NCI-H146 treated with DMSO at 0.1 percent for 48 hours (cell line): ENCODE measurements at regions not wholly inside any gene's neighbourhood (a gene's known extent, or its start where the extent isn't known, plus 50 kb on each side); places are given as distances from the start of the nearest gene placed in this dataset.

Experiments used
- DNase-seq: peaks from one replicate; lab custom pipeline; 2025; ENCODE audit not compliant: unreplicated experiment; lab: John Stamatoyannopoulos, UW

DNA sequence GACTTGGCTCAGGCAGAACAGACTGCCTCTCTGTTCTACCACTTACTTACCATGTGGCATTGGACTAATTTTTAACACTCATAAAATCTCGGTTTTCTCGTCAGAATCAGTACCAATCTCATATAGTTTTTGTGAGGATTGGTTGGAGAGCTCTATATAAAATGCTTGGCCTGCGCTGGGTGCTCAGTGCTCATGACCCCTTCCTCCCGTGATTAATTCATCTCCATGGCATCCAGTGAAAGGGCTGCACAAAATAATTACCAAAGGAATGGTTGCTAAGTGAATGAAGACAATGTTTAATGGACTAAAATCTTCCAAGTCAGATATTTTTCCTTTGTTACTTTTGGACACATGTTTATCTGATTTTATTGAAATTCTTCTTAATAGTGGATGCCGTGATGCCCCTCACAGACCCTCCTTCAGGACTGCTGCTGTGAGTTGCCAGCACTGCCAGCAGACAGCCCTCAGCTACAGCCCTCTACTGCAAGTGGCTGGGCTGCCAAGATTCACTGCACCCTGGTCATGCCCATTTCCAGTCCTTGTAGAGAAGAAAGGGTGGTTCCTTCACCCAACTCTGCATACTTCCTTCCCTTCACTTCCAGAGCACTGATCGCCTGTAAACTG is 436.5 kb downstream of the LMO4 start:
- no peak for DNase-seq

DNA sequence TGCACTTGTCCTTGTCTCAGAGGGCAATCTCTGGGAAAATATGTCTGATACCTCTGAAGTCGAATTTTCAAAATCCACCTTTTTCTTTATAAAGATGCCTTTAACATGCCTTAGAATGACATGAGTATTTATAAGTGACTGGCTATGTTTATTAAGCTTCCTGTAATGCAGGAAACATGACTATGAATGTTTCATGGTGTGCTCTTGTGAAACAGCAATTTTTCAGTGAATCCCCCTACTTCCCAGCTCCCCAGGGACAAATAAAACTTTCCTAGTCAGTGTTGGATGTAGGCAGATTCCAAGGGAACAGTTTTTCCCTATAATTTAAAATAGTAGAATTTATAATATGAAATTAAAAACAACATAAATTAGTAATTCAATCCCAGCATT is 437.0 kb downstream of the LMO4 start:
- no peak for DNase-seq

DNA sequence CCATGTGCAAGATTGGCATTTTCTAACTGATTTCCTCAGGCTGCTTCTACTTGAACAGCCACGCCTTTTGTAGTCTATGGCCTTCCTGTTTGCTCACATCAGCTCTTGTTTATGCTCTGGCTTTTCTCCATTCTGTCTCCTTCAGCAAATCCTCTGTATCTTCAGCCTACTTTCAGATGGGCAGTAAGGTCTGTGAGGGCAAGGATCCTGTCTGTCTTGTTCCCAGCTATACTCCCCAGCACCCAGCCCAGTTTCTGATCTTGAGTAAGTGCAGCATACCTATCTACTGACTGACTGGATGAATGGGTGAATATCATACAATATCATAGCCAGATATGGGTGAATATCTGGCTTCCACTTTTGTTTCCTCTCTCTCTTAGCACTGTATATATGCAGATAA is 438.1 kb downstream of the LMO4 start:
- DNase-seq = no peak

DNA sequence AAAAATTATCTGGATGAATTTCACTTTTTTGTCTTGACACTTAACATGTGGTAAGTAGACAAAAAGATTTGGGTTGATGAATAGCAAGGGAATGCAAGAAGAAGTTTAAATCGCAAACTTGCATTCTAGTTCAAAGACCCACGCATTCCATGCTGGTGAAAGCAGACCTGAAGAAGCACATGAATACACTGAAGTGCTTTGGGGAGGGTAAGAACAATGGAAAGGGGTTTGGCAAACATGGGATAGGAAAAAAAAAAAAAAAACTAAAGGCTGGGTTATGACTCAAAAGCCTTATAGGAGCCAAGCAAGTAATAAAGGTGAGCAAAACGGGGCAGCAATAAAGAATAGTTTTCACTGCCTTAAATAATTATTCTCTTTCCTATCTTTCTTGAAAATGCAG is 450.2 kb downstream of the LMO4 start:
- DNase-seq = no peak

DNA sequence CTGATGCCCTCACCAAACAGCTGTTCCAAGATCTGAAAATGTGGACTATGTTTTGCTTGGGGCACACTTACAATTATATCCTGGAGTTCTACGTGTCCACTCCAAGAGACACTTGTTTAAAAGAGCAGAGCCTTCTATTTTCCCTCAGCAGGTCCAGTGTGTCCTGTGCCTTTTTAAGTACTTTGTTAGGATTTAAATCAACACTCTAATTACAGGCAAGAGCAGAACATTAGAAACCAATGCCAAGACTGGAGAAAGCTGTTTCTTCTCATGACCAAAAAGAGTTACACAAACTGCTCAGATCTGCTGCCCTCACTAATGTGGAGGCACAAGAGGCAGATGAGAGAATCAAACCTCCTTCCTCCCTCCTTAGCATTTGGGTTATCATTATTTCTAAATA is 452.9 kb downstream of the LMO4 start:
- DNase-seq = no peak

DNA sequence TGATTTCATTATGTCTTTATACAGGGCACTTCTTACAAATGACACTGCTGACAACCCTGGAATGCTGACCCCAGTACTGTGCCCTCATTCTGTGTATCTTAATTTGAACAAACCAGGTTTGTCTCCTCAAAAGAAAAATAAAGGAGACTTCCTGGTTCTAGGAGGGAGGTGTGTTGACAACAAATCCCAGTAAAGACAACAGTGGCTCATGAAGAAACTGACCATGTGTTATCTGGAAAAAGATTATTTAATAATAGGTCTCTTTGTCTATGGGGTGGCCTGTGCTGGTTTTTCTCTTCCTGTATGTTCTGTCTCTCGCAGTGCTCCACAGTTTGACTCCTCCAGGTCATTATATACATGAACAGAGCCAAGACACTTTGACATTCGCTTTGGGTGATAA is 454.6 kb downstream of the LMO4 start:
- DNase-seq = no peak

DNA sequence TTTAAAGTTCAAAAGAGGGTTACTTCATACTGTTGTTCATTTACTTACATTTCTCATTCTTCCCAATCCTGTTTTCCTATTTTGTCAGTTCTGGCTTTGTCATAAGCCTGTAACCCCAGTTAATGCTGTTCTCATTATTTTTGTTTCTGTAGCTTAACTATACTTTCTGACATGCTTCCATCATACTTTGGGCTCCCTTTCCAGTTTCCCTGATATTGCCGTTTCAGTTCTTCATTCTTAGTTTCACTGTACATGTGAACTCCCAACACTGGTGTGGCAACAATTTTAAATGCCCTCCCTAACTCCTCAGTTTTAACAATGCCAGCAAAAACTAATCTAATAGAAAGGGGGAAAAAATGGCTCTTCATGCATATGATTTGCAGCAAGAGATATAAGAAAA is 456.7 kb downstream of the LMO4 start:
- no peak for DNase-seq

DNA sequence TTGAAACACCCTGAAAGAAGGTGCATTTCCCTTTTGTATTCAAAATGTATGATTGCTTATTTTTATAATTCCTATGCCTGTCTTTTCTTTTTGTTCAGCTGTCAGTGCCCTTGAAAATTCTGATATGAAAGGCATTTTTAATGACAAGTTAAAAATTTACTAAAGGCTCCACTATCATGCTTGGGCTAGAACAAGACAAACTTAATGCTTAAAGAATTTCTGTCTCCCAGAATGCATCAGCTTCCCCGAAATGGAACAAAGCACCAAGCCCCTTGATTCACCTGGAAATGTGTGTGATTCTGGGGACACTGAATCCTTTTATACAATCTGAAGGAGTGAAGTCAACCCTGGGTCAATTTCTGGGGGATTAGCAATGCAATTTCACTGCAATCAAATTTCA is 457.5 kb downstream of the LMO4 start:
- DNase-seq = no peak

DNA sequence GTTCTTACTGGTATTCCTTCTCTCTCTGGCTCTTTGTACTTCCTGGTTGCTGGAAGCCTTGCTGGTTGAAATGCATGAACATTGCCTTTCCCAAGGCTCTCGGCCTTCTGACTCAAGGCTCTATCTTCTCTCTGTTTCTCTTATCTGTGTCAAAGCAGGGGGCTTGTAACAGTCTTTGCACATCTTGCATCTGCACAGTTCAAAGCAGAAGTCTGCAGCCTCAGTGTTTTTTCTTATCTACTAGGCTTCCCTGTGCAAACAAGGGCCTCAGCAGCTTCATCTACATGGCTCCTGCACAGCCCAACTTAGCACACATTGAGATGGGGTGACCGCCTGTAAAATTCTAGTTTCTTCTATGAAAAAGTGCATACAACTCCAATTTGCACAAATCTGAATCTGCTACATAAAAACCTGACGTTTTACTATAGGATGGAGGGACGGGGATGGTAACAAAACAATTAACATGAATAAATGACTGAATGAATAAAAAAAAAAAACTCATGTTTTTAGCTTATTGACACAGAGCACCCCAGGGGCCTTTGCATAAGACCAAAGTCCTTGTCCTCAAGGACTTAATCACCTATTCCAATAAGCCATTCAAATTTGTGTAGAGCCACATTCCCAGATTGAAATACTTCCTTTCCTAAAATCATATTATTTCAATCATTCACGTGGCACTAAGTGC is 458.3 kb downstream of the LMO4 start:
- DNase-seq = no peak

DNA sequence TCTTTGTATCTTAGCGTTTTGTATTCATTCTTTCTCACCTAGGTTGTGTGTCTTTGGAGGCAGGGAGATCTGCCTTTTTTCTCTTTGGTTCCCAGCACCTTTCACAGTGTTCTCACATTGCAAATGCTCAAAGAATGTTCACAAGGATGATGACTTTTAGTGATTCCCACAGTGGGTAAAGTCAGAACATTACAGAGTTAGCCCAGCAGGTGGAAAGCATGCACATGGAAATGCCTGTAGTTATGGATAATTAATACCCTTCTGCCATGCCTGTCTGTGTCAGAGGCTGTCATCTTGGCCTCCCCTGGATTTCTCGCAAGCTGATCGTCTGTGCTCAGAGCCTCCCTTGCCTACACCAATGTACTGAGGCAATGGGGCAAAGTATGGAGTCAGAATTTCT is 458.9 kb downstream of the LMO4 start:
- no peak for DNase-seq

DNA sequence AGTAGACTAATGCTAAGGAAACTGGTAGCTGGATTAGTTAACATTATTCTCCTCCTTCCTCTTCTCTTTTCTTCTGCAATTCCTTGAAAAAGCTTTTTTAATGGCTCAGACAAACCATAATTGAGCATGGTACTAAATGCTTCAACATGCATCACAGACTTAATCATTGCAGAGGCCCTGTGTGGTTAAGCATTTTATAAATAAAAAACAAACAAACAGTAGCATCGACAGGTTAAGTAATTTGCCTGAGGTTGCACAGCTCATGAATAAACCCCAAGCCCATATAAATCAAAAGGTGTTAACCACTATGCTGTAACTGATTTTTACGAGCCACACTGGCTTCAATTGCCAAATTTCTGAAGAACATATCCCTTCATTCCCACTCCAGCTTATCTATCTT is 462.1 kb downstream of the LMO4 start:
- no peak for DNase-seq

DNA sequence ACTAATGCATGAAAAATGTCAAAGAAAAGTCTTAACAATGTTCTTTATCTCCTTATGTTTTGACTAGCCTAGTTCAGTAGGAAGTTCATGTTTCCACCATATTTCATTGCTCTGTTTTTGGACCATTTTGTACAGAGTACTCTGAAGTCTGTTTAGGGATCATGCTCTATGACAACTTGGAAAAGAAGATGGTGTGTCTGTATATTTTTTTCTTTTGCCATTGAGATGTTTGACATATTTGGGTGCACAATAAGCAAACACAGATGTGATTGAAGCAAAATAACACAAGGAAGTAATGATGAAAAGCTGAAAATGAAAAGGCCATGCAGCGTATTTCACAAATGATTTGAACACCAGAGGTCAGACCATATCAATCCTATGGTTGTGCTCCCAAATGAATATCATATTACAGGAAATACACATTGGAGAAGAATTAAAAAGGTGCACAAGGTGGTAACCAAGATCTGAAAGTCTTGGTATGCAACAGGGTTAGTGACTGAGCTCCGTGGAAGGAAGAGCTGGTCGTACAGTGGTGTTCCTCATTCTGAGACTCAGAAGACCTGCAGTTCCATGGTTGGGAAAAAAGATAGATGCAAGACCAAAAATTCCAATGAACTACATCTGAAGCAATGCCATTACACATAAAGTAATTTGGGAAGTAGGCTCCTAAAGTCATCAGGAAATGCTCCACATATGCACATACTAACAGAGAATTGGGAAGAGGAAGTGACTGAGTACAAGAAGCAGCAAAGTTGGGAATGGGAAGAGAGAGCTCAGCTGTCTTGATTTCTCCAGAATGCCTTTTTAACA is 463.5 kb downstream of the LMO4 start:
- DNase-seq = no peak

DNA sequence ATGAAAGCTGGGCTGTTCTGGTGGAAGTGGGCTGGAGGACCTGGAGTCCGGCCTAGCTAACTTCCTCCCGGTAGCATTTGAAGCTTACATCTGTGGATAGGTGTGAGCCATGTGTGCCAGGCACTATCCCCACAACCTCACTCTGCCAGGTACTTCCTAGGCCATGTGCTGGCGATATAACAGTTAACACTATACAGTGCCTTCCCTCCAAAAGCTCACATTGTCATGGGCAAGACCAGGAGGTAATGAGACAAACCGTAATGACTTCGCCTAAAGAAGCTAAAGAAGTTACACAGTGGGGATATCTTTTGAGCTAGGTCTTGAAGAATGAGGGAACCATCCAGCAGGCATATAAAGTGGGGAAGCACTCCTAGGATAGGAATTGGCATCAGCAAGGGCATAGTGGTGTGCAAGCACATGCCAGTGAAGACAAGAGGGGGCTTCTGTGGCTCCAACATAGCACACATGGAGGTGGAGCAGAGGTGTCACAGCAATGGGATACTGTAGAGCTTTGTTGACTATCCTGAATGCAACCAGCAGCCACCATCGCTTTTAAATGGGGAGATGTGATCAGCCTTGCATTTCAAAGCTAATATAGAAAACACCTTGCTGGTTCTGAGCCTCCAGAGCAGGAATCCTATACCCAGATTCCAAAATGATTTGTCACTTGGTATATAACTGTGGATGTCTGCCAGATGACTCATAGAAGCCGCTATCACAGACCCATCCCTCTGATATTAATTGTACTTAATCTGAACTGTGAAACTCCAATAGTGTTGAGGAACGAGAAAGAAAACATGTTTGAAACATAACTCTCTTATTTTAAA is 466.3 kb downstream of the LMO4 start:
- no peak for DNase-seq

DNA sequence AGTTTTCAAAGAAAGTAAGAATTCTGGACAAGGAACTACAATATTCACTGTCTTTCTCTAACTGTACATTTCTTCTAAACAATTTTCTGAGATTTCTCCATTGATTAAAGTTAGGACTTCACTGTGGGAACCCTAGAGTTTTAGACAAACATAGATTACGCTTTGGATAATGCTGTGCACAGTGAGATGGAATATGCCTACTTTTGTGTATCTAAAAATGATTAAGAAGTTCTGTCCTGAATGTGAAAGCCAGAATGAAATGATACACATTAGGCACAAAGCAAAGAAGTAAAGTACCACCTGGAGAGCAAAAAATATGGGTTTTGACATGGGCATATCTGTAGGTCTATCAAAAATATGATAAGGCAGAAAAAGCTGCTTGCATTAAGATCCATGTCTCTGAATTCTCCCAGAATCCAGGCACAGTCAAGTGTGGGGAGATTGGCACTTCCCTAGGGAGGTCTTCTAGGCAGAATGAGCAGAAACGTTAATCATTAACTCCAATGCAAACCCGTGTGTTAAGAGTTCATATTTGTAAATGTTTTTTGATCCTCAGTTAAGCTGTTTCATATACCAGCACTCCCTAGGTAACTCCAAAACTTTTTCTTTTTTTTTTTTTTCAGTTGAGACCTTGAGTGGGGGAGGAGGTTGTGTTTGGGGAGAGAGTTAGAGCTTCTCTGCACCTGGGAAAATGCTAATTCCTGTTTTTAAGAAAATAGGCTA is 467.1 kb downstream of the LMO4 start:
- no peak for DNase-seq

DNA sequence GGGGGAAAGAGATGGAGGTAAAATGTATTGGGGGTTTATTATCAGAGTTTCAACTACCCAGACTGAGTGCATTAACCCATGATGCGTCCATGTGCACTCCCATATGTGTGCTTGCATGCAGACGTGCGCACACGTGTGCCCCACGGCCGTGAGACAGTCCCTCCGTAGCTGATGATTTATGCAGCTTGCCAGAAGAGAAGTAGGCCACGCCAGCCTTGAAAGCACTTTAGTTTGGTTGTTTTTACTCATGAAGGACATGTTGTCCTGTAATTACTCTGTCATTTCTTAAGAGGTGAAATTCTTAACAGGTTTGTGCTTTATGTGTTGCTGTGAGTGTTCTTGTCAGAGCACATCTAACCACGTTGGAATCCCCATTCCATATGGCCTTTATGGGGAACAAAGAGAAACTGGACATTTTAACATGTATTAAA is 467.8 kb downstream of the LMO4 start:
- no peak for DNase-seq

DNA sequence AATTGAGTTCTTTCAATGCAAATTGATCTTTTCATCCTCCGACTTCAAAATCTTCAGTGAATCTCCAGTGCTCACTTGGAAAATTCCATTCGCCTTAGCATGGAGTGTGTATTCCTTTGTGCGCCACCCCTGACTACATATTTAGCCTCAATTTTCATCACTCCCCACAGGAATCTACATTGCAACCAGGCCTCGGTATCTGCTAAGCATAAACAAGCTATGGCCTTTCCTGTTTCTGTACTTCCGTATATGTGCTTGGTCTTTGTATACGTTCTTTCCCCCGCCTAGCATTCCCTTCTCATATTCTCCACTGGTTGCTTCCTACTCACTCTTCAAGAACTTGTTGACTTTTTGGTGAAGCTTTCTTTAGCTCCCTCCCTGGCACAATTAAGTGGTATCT is 470.8 kb downstream of the LMO4 start:
- DNase-seq = no peak

DNA sequence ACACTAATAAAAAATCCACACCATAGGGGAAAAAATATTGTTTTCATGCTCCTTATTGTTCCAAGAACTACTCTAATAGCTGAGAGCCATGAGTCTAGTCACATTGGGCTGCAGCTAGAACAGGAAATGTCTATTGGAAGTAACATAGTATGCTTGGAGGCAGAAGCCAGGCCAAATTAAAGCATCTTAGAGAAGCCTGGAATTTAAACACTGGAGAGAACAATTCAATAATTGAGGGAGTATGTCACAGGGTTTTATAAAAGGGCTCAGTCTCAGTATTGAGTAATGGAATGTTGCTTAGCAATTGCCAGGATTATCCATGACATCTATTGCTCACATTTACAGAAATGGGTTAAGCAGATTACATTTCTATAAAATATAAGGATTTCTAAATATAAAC is 471.3 kb downstream of the LMO4 start:
- no peak for DNase-seq

DNA sequence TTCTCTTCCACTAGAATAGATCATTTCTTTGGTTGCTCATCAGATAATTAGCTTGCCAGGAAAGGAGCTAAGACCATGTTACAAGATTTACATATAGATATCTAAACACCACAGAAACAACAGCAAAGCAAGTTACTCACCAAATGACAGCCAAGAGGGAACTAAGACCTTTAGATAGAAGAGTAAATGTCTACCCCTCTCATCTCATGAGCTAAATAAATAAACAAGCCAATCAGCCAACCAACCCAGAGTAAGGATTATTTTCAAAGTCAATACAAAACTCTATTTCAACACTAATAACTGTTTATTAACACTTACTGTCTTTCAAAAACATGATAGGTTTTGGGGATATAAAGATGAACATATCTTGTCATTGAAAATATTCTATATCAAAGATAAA is 474.7 kb downstream of the LMO4 start:
- no peak for DNase-seq

DNA sequence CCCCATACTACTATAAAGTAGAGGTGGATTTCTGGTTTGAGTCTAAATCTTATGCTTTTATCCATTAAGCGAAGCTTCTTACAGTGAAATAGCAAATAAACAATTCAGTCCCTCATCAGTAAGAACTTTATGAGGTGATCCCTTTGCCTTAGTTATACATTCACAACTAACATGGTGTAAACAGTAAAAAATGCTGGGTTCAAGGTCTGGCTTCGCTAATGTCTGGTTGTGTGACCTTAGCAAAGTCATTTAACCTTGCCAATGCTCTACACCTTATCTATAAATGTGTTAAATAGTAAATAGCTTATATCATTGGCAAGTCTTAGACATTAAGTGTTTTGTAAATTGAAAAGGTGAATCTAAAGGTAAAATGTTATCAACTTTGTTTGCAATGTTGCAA is 475.4 kb downstream of the LMO4 start:
- DNase-seq = no peak

DNA sequence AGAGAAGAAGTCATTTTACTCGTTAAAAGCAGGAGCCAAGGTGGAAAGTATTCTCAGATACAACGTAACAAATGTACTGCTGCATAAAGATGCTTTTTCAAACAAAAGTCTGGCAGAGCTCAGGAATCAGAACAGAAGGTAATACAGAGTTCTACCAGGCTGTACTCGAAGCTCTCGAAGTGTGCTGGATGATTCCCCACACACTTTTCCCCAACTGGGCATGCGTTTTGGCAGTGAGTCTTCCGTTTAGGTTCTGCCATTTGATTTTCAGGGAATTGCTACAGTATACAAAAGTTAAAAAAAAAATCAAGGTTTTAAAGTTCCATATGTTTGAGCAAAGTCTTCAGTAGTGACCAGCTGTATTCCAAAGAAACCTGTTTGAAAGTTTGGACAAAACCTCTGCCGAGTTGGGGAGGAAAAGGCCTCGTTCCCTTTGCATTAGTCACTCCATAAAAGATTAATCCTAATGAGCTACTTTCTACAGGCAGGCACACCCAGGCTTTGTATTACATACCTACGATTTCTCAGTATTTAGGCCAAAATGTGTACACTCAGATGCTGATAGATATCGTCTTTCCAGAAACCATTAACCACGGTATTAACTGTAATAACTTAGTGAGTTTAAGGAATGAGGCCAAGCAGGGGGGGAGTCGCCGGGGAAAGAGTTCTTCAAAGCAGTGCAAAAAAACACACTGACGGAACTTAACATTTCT is 477.1 kb downstream of the LMO4 start:
- no peak for DNase-seq
